Nucleus accumbens (tissue), 56 donors: ENCODE measurements at regions not wholly inside any gene's neighbourhood (a gene's known extent, or its start where the extent isn't known, plus 50 kb on each side); places are given as distances from the start of the nearest gene placed in this dataset.
"Not testable (repeated sequence)": the region's sequence is repeated elsewhere in the genome, so short reads cannot be mapped to it uniquely, and the experiment has no call there.

Experiments used
- DNase-seq, 56 donors: peaks; one replicate each; lab custom pipeline; 2025; lab: John Stamatoyannopoulos, UW

DNA sequence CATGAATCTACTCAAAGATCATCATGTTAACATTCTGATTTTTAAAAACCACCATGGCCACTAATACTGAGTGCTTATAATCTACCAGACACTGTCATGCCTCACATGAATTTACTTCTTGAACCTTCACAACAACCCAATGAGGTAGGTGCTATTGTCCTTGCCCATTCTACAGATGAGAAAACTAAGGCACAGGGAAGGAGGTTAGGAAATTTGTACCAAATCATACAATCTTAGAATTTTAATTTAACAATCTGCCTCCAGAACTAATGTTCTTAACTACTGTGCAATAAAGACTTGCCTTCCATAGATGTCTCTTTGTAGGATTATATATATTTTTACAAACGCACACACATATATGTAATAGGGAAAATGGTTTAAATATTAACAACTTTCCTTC lies 269.5 kb downstream of the ALDH8A1 start:
- DNase-seq: no peak

DNA sequence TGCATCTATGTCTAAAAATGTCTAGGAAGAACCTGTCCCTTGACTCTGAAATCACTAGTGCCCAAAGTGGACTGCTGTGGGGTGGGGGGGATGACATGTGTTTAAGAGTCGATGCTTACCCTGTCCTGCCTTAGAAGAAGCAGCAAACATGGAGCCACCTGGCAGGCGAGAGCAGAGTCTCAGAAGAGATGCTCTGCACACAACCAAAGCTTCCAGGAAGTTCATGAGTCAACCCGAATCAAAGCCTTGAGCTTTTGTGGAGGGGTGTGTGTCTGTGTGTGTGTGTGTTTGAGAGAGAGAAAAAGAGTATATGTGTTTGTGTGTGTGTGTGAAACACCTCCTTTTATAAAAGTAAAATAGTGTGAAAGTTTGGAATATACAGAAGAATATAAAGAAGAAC lies 269.9 kb downstream of the ALDH8A1 start:
- no peak for DNase-seq

GRCh38 chr6:134678436-134678889 lies 271.4 kb downstream of the ALDH8A1 start:
- DNase-seq: peak in 40 of 56 donors; percentile 3 to 83 (median 31)

DNA sequence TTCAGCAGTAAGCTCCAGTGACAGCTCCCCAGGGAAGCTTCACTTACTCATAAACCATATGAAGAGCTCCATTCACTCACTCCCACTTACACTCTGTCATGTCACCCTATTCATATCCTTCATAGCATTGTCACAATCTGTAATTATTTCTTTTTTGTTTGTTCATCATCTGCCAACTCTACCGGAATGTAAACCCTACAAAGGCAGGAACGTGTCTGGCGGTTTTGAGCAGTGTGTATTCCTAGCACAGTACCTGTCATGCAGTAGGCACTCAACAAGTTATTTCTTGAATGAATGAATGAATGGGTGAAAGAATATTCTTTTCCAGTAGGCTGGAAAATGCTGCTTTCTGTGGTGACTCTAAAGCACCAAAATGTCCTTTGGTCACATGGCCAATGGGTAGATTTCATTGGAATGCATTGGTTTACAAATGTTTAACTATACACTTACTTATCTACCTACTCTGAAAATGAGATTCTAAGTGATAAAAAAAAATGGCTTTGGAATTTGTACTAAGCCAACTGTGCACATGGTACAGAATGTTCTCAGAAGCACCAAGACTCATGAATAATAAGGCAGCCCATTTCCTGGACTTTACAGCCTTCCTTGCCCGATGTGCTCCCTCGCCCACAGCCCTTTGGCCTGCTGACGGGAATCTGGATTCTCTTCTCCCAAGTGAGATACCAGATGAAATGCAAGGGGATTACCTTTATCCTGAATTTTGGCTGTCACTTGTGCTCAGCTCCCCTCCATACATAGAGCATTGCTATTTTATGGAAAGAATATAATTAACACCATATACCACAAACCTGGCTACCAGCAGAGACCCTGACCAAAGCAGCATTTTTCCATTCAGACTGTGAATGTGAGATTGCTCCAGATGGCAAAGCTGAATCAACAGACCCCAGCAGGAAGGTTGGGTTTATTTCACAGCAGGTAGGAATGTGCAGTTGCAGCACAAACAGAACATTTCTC lies 273.3 kb downstream of the ALDH8A1 start:
- peak in 4 of 56 donors; percentile 11 to 45 (median 14) for DNase-seq

- no peak for DNase-seq
Measured at GRCh38 chr6:134675110-134676054, 274.5 kb downstream of the ALDH8A1 start.

DNA sequence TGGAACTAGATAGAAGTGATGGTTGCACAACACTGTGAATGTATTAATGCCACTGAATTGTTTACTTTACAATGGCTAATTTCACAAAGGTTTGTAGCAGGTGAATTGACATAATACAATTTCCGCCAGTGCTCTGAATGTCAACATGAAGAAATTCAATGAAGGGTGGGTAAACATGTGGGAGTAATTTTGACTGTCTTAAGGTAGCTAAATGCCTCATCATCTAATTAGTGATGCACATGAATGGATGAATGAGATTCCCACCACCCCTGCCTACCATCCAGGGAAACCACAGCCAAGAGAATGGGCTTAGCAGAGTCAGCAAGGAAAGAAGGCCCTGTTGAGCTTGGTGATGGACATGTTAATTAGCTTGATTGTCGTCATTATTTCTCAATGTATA lies 275.3 kb downstream of the ALDH8A1 start:
- no peak for DNase-seq

DNA sequence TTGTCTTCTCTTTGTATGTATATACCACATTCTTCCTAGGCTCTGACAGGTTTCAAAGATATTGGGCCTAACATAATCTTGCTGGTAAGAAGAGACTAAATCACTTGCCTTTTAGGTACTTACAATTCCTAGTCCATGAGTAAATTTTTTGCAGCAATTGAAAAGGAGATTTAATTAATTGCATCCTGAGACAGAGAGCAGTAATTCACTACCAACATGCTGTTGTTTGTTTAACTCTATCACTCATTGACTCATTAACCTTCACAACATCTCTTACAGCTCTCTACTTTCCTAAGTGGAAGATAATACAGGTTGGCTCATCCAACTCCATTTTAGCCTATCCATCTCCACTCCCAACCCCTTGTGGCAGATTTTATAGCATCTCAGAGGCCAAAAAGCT lies 280.4 kb downstream of the ALDH8A1 start:
- DNase-seq: no peak

DNA sequence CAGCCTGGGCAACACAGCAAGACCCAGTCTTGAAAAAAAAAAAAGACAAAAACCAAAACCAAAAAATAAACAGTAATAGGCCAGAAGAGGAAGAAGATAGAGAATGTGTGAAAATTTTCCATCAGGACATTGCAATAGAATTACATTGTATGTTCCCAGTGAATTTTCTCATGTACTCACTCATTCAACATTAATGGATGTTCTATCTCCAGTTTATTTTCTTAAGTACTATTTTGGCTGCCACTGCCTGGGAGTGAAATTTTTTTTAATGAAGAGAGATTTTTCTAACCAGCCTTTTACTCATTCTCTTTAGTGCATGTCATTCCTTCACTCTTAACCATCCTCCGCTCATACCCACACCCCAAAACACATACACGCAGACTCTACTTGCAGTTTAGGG lies 282.8 kb downstream of the ALDH8A1 start:
- DNase-seq: no peak

DNA sequence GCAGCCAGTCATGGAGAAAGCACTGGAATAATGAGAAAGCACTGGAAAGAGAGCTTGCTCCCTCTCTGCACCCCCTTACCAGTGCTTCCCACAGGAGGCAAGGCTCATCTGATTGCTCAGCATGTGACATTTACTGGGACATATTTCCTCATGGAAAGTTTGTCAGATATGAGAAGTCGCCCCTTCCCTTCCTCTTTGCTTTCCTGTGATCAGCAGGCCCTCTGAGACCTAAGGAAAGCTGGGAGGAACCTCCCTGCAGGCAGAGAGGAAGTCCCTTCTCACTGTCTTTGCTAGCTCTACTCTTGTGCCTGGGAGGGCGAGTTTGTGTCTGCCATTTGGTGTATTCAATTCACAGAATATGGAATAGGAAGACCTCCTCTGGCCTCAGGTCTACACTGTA lies 283.8 kb downstream of the ALDH8A1 start:
- DNase-seq: no peak

DNA sequence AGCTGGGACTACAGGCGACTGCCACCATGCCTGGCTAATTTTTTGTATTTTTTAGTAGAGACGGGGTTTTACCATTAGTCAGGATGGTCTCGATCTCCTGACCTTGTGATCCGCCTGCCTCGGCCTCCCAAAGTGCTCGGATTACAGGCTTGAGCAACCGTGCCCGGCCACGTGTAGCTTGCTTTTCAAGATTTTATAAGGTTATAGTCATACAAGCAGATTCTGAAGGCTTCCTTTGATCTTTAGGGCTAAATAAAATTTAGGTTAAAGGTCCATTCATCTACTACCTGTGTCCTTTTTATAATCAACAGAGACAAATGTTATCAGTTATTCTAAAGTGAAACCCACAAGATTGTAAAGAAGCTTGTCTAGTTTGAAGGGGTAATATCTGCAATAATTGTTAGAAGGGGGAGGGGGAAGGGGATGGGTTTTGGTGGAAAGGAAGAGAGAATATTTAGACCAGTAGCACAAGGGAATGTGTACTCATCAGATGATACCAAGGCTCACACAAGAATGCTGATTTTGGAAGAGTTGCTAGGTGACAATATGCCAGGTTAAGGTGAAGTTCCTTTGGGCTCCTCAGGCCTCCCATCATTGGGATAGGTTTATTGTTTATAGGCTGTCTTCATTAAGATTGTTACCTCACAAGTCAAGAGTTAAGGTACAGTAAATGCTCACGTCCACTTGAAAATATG lies 284.7 kb downstream of the ALDH8A1 start:
- DNase-seq: no peak

GRCh38 chr6:134663800-134664535 lies 285.9 kb downstream of the ALDH8A1 start:
- no peak for DNase-seq

DNA sequence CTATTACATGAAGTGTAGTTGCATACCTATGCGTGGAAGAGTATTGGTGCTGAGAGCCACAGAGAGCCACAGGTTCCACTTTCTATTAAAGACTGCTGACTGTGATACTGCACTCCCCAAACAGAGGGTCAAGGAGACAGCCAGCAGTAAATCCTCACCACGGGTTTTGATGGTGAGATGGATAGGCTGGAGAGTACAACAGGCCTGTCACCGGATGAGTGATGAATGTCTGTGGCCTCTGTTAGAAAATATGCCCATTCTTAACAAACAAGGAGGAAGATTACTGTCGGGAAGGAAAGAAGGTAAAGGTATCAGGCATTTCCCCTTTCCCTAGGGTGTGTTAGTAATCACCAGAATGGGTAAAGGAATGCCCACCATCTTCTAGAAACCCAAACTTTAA lies 286.5 kb downstream of the ALDH8A1 start:
- no peak for DNase-seq

GRCh38 chr6:134662077-134662700 lies 287.7 kb downstream of the ALDH8A1 start:
- DNase-seq: no peak

DNA sequence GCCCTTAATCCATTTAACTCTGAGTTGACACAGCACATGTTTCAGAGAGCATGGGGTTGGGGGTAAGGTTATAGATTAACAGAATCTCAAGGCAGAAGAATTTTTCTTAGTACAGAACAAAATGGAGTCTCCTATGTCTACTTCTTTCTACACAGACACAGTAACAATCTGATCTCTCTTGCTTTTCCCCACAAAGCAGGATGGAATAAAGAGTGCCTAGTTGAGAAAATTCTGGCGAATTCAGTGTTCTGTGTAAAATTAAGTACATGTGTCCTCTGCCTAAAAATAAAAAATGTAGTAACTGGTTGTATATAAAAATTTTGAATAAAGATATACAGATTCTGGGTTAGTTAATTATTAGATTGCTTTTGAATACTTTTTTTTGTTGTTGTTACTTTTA lies 290.0 kb downstream of the ALDH8A1 start:
- not testable (repeated sequence) for DNase-seq

DNA sequence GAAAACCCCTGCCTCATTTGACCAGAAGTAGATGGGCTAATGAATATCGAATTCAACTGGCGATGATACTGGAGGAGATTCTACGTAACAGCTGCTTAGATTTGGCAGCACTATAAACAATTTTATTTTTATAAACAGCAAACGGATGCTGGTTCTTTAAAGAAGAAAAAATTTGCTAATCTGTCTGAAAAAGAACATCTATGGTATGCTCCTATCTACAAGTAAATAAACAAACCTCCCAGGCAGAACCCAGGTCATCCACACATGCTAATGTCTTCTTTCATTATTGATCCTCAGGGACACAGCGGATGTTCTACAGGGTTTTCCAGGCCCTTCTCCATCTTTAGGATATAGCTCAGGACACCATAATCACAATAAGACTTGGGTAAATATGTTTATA lies 291.3 kb downstream of the ALDH8A1 start:
- no peak for DNase-seq

DNA sequence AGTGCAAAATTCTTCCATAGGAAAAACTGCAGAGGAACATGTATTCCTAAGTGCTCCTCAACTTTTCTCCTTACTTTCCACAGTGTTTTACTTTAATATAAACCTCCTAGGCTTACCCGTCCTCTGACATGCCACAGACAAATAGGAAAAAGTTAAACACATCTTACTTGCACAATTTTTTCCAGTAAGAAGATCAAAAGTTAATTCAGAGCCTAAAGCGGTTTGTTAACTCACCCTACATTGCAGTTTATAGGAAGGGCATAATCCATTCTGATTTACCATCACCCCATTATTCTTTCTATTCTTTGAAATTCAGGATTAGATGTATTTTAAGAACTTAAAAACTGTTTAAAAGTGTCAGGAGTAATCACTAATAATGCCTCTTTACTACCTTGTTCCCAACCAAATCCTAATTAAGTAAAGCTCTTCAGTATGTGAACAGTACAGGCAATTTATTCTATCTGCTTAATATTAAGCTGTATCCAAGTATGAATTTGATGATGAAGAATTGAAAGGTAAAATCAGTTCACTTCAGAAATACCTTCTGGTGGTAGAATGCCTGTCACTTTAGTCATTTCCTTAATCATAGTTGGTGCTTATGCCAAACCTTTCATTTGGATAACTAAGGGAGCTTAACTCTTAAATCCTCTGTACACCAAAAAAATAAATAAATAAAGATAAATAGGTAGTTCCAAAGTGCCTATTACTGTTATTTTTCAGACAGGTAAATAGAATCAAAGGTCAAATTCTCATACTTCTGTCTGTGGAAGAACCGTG lies 292.0 kb downstream of the ALDH8A1 start:
- DNase-seq: no peak

DNA sequence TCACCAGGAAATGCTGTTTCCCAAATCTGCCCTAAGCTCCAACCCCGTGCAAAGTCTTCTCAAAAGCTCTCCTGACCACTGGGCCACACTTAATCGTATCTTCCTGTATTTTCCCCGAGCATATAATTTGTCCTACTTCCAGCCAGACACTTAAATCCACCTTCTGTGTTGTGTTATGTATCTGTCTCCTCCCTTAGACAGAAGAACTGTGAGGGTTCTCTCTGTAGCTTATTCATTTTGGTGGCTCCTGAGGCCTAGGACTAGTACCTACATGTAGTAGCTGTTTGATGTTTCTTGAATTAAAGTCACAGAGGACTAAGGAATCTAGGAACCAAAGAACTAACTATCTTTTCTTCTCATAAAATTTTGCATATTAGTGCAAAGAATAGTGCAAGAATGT lies 292.6 kb downstream of the ALDH8A1 start:
- DNase-seq: no peak

DNA sequence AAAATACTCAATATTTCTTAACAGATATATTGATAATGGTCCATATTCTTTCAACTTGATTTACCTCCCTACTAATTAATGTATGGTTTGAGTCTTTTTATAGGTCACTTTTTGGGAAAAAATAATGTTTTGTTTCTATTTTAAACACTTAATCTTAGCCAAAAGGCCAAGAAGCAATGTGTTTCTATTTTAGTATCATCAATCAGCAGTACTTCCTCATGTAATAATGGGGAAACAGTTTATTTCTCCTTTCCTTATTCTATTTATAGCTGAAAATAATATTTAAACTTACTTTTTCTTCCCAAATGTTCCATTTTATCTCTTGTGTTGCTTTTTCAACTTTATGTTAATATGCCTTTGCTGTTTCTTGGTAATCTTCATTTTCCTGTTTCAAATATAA lies 295.1 kb downstream of the ALDH8A1 start:
- DNase-seq: no peak

- no peak for DNase-seq
Measured at GRCh38 chr6:134651519-134651918, 298.4 kb downstream of the ALDH8A1 start.
